GM19438 (cell line): ENCODE measurements at regions not wholly inside any gene's neighbourhood (a gene's known extent, or its start where the extent isn't known, plus 50 kb on each side); places are given as distances from the start of the nearest gene placed in this dataset.
"Not testable (repeated sequence)": the region's sequence is repeated elsewhere in the genome, so short reads cannot be mapped to it uniquely, and the experiment has no call there.

ENCODE experiments used
- ATAC-seq: cut with Tn5 transposase; IDR thresholded peaks from one replicate; pipeline ENCODE4 v1.9.1; 2021; ENCODE audit warnings: low read depth; ENCODE audit not compliant: unreplicated experiment

DNA sequence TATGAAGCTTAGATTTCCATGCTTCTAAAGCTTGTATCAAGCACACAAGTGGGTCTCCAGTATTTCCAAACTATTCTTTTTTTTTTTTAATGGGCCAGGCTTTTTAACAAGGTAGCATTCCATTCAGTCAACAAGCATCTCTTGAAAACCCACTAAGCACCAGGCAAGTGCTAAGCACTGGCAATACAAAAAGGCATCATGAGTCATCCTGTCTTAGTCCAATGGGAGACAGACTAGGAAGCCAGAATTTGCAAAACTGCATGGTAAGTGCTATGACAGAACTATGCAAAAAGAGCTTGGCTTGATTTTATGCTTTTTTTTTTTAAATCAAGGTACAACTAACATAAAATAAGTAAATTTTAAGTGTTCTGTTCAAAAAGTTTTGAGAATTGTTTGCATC is 109.3 kb upstream of the DST start:
- ATAC-seq, result no peak

DNA sequence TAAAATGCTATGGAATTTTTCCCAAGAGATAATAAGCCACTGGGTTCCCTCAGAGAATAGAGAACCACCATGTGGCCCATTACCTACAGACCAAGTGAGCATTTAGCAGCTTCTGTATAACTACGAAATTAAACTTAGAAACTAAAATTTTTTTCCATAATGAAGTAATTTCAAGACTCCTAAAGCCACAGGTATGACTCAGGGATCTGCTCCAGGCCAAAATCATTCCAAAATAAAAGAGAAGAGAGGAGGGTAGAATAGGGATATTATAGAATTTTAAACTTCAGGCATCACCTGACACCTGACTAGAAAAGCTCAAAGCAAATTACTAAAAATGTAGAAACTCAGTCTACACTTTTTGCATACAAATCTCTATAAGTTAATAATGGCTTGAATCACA is 108.9 kb upstream of the DST start:
- ATAC-seq, result no peak

DNA sequence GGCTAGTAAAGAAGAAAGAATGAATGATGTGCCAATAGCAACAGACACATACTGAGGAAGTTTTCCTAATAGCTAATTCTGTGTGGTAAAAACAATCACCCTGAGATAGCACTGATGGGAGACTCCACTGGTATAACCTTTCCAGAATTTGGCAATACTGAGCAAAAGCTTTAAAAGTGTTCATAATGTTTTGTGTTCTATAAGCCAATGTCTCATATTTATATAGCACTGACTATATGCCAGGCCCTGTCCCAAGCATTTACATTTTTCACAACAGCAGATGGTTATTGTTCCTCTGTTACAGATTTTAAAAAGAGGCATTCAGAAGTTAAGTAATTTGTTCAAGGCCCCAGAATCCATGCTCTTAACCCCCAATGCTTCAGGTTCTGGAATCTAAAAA is 108.0 kb upstream of the DST start:
- ATAC-seq, result no peak

DNA sequence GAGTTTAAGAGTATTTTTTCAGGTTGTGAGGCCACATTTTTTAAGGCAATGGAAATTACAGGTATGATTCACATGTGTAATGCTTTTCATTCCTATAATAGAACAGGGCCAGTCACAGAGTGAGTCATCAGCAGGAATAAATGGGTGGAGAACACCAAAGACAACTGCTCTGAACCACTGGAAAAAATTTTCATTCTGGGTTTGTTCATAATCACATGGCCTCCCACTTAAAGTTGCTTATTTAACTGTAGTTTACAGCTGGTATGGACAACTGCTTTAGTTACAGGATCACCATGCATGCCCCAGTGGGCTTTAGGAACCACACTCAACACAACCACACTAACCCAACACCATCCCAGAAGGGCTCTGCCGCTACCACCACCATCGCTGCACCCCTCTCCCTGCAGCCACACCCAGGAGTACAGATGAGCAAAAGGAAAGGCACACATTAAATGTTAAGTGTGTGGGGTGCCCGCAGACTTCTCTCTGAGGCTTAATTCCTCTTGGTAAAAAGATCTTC is 107.0 kb upstream of the DST start:
- no peak for ATAC-seq

DNA sequence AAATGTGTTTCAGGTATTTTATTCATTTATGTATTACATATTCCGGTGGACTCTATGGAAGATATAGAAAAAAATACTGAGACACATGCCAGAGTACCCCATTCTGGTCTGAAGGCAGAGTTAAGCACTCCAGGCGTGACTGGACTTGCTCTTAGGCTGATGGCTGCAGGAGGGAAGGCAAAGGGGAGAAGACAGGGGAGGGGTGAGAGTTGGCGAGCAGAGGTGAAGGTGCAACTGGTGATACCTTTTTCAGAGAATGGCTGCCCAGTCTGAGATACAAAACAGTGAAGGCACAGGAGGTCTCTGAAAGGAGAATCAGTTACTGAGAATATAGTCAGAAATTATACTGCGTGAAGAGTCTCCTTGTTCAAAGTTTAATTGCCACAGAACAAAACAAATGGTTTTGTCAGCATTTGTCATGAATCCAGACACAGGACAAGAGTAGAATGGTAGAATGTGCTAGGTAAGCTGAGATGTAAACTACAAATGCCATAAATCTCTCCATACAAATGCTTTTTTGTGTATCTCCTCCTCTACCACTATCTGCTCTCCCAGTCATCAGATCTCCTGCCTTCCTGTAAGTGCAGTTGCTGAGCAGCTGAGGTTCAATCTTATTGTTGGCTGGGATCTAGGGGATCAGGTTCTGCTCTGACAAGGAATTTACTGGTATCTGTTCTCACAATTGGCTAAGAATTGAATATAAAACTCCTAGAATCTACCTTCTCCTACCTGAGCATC is 104.2 kb upstream of the DST start:
- no peak for ATAC-seq

DNA sequence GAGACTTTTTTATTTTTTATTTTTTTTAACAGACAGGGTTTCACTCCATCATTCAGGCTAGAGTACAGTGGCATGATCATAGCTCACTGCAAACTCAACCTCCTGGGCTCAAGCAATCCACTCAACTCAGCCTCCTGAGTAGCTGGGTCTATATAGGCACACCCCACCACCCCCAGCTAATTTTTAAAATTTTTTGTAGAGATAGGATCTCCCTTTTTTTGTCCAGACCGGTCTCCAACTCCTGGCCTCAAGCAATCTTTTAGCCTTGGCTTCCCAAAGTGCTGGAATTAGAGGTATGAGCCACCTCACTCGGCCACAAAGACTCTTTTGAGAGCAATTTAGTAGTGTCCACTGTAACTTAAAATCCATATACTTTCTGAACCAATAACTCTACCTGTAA is 103.3 kb upstream of the DST start:
- ATAC-seq, result no peak

DNA sequence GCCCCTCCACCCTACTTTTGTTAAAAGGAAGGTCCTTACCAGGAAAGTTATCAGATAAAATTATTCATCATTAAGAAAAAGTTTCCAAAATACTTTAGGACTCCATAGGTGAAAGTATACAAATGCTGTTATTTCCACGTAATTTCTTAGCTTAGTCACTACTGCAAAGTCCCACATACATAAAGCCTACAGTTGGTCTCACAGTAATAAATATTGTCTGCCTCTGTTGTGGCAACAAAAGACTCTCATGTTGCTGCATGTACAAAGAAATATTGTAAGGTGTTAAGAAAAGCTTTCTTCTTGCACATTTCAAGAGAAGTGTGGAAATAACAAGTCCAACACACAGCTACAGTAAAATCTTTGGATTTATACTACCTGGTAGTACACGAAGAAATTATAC is 102.4 kb upstream of the DST start:
- no peak for ATAC-seq

DNA sequence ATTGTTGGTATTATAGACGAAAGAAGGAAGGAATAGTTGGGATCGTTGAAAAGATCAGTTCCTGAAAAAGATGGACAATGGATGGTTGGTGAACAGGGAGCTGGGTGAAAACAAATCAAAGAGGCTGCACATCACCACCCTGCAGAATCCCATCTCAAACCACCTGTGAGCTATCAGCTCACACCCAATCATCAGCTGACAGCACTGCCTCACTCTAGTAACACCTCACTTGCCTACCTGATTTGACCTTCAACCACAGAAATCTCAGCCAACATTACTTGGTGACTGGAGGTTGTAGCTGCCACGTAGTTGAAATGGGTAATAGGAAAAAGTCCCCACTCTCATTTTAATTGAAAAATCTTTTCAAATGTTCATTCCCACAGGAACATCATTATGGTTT is 101.8 kb upstream of the DST start:
- no peak for ATAC-seq

DNA sequence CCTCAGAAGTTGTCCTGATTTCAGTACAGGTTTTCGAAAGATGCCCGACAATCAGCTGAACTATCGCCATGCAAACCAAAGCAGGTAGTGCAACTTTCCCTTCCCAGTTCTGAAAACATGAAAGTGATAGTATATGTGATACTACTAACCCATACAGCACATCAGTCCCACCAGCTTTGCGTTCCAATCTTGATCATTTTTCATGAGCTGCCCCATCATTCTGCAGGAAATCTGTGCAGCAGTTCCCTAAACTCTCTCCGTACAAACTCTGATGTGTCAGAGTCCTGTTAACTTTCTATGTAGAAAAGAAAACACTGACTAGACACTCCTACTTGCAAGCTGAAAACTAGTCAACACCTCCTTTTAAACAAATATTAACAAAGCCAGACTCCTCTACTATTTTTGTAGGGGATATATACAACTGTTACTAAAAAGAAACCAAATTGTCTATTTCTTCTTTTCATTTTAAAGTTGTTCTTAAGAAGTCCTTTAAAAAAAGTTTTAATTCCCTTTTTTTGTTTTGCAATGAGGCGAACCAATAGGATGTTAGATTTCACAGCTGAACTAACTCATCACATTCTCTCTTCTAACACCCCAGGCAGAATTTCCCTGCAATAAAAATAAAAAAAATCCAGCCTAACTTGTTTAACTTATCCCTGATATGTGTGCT is 99.6 kb upstream of the DST start:
- peak; percentile 89 for ATAC-seq

DNA sequence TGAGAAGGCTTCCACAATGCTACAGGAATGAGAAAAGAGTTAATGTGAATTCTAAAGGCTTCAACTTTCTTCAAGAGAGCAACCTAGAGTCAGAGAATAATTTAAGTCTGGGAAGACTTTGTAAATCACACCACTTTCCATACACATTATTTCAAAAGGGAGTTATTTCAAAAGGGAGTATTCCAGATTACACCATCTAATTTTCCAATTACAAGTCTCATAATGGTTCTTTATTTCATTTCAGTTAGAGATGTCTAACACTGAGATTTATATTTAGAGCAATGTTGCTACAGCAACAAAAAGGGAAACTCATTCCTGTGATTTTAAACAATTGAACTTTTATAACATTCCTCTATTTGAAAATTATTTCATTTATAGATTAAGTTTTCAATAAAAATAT is 98.8 kb upstream of the DST start:
- ATAC-seq, result no peak

DNA sequence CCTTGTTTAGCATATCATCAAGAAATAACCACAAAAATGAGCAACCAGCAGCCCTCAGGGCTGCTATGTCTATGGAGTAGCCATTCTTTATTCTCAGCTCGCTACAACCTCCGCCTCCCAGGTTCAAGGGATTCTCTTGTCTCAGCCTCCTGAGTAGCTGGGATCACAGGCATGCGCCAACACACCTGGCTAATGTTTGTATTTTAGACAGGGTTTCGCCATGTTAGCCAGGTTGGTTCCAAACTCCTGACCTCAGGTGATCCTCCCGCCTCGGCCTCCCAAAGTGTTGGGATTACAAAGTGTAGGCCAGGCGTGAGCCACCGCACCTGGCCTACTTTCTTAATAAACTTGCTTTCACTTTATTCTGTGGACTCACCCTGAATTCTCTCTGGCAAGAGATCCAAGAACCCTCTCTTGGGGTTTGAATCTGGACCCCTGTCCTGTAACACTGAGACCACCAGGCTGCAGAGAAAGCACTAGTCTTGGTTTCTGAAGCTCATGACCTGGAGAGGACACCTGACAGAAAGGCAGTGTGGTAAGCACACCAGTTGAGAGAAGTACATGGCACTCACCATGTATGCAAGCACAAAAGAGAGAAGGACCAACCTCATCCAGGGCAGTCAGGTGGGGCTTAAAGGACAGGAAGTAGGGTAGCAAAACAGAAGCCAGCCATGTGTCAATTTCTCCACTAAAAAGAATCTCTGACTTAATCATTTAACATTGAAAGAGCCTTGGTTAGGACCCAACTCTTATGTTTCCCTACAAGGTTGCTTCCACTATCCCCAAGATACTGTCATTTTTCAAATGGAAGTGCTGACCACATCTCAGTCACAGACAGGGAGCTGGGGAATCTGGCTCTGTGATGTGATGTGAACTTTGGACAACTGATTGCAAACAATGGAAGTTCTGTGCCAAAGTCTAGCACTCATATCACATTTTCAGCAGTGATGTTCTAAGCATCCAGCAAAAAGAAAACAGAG is 97.4 kb upstream of the DST start:
- no peak for ATAC-seq

DNA sequence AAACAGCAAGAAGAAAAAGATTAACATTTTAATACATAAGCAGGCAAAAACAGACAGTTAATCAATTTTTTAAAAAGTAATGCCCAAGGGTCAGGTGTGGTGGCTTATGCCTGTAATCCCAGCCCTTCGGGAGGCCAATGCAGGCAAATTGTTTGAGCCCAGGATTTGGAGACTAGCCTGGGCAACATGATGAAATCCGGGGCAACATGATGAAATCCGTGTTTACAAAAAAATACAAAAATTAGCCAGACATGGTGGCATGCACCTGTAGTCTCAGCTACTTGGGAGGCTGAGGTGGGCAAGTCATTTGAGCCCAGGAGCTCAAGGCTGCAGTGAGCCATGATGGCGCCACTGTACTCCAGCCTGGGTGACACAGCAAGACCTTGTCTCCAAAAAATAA is 94.1 kb upstream of the DST start:
- no peak for ATAC-seq

DNA sequence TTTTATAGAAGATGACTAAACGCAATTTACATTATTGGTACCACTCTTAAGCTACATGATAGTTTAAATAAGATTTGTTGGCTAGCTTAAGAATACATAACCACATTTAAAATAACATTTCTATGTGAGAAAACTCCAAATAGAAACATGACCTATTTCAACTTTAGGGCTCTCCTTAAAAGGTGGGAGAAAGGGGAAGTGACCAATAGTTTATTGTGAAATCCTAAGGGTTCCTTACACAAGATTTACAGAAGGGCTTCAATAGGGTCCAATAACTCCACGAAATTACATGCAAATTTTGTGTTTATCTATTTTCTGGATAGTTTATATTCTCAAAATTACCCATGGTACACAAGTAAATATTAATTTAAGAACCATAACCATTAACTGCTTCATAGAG is 91.6 kb upstream of the DST start:
- ATAC-seq, result no peak

DNA sequence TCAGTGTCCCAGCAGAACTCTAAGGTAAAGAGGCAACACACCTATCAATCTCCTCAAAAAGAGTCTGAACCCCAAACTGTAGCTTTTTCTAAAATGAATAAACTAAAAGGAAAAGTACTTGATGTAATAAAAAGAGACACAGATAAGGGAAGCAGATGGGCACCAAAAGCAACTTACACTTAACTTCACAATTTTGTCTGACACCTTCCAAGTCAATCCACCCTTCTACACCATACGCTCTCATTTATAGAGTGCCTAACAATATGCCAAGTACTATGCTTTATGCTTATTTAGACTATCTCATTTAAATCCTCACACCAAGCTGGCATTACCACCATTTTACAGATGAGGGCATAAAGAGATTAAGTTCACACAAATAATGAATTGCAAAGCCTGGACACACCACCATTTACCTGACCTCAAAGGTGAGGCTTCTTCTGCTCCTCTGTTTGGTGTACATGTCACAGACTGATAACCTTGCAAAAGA is 90.6 kb upstream of the DST start:
- no peak for ATAC-seq

DNA sequence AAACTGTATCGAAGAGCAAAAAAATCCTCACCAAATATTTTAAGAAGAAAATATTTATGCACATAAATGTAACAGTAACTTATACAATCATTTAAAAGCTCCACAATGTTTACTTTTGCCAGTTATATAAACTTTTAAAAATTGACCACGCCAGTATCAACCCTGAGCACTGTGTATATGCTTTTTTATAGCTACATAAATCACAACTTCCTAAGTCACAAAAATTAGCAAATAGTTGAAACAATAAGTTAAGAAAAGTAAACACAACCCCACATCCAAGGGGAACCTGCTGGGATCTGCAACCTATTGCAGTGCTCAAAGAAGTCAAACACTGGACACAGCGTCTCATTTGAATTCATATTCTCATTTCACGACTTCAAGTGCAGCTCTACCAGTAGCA is 89.8 kb upstream of the DST start:
- ATAC-seq, result no peak

DNA sequence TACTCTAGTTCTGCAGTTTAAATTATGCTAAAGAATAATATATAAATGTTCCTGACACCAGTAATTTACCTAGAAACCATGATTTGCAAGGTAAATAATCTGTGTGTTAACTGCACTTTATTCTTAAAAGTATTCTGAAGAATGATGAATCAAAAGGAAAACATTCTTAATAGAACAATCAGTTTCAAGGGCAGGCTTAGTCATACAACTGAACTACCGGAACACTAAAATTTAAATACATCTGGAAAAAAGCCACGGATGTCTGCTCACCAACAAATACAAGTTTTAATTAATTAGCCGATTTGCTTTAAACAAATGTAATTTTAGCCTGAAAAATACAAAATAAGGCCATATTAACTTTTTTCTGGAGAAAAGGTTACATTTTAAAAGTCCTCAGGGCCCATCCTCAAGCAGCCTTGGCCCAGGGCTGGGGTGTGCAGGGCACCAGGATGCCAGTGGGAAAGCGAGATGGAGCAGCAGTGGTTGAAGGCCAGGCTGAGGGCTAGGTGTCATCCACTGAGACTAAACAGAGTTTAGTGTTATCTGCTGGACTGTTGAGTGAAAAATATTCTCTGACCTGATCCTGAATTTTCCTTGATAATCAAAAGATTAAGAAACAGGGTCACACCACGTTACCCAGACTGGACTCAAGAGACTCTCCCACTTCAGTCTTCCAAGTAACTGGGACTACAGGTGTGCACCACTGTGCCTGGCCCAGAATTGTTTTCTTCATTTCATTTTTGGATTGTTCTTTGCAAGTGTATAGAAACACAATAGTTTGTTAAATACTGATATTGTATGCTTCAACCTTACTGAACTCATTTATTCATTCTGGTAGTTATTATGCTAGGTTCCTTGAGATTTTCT is 88.2 kb upstream of the DST start:
- ATAC-seq, result no peak

DNA sequence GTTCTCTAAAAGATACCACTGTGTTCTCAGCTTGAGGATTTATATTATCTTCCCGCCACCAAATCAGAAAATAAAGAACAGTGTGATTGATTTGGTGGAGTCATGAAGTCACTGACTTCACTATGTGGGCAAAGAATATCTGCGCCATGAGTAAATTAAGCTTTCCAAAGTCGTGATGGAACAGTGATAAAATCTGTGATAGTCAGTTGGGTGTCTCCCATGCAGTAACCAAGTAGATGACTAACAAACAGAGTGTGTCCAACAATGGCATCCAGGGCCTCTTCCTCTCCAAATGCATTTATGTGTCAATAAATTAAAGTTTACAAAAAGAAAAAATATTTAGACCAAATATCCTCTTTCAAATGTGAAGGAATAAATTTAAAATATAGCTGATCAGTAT is 87.0 kb upstream of the DST start:
- no peak for ATAC-seq

DNA sequence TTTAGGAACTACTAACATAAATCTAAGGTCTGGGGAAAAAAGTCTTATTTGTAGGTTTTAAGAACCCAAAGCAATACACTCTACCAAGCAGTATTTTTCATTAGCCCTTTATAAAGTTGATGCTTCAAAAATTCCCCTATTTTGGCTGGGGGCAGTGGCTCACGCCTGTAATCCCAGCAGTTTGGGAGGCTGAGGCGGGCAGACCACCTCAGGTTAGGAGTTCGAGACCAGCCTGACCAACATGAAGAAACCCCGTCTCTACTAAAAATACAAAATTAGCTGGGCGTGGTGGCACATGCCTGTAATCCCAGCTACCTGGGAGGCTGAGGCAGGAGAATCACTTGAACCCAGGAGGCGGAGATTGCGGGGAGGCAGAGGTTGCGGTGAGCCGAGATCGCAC is 86.5 kb upstream of the DST start:
- not testable (repeated sequence) for ATAC-seq

DNA sequence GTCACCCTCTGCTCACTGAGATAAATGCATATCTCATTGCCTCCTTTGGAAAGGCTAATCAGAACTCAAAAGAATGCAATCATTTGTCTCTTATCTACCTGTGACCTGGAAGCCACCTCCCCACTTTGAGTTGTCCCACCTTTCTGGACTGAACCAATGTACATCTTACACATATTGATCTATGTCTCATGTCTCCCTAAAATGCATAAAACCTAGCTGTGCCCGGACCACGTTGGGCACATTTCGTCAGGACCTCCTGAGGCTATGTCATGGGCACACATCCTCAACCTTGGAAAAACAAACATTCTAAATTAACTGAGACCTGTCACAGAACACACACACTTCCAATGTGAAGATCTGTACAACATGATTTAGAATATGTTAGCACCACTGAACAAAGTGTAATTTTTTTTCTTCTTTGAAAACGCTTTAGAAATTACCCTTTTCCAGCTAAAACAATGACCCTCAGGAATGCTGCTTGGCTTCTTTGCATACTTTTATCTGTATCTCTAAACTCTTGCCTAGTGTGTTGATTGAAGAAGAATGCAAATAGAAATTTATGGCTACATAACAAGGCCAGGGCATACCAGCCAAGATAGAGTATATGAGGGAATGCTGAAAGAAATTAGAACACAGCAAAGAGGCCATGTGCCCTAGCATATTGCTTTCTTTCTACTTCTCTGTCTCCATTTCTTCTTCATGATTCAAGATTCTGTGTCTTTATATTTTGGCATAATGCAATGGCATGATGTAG is 84.6 kb upstream of the DST start:
- no peak for ATAC-seq
